ENCODE measurements at regions not wholly inside any gene's neighbourhood (a gene's known extent, or its start where the extent isn't known, plus 50 kb on each side); places are given as distances from the start of the nearest gene placed in this dataset.

GRCh38 chr11:120023120-120023519 lies 114.8 kb downstream of the TRIM29 start (continued):
- TF ChIP-seq GLMP (CRISPR knock-in tag; IDR thresholded peaks at IDR 0.05; ENCODE audit: borderline replicate concordance): no peak
- TF ChIP-seq ZBTB4 (CRISPR knock-in tag; IDR thresholded peaks at IDR 0.05; ENCODE audit: borderline replicate concordance): no peak
- TF ChIP-seq MIXL1 (CRISPR knock-in tag; IDR thresholded peaks at IDR 0.05): no peak
- no peak for TF ChIP-seq ELF3 (CRISPR knock-in tag; IDR thresholded peaks at IDR 0.05)

- WGBS (ENCODE audit: low lambda C conversion rate): 31% methylated on average over 5 of the region's 5 CpGs
- no peak overlapping the region for H3K27ac ChIP-seq (ENCODE audit: extremely low read length, insufficient read depth, low read length)
- no peaks in the 10 kb centered on the region for H4K20me1 ChIP-seq (ENCODE audit: insufficient read depth, low read length)
- BruUV-seq (replicated peaks): no TSS peak
- ChIA-PET CTCF (ENCODE audit: low intra/inter-chr PET ratio, low total read pairs) (no interaction called here), POLR2A (no interaction called here)
- H2AFZ ChIP-seq (ENCODE audit: low read length): no peak overlapping the region
- intact Hi-C loops (cut with micrococcal nuclease; ENCODE audit: unreplicated experiment): no loop called here
- DNase-seq (ENCODE audit: low spot score) (no peak), FAIRE-seq (no peak), ATAC-seq (no peak)
- no peaks in the 10 kb centered on the region for H3K36me3 ChIP-seq (replicated peaks in 1 of 2; ENCODE audit: control insufficient read depth in 1 of 2, insufficient read depth in 2 of 2, low read length in 2 of 2)
- peaks cover 4 to 21% of the 10 kb centered on the region in 2 experiments; a peak in 4 of 5 replicates for H3K27me3 ChIP-seq (ENCODE audit: control insufficient read depth in 1 of 2, insufficient read depth in 2 of 2, low read length in 2 of 2)
- H3K4me3 ChIP-seq (replicated peaks in 1 of 3; ENCODE audit: insufficient read depth in 1 of 3, low read depth in 2 of 3, low read length in 3 of 3): no peak overlapping the region
- no peak overlapping the region for H3K4me2 ChIP-seq (ENCODE audit: low read depth, low read length)
- no peaks in the 10 kb centered on the region for H3K4me1 ChIP-seq (ENCODE audit: insufficient read depth, low read length)
- no peak overlapping the region for H3K9ac ChIP-seq (ENCODE audit: insufficient read depth, low read depth, low read length)
- in situ Hi-C loops (cut with HindIII; ENCODE audit: extremely low pct_ligation_motif_present, low pct_unique_long_range_greater_than_20kb): no loop called here
- no peaks in the 10 kb centered on the region for H3K79me2 ChIP-seq (ENCODE audit: insufficient read depth, low read length)
- H3K9me3 ChIP-seq (ENCODE audit: low read length): no peaks in the 10 kb centered on the region
- TF ChIP-seq POGZ (CRISPR knock-in tag; IDR thresholded peaks at IDR 0.05): no peak
- no peak for TF ChIP-seq SUZ12 (IDR thresholded peaks at IDR 0.05; ENCODE audit: low read depth, low read length)
- no peak for TF ChIP-seq ZNF747 (CRISPR knock-in tag; IDR thresholded peaks at IDR 0.05; ENCODE audit: borderline replicate concordance)
- no peak for TF ChIP-seq ZNF460 (CRISPR knock-in tag; IDR thresholded peaks at IDR 0.05; ENCODE audit: borderline replicate concordance)
- no peak for TF ChIP-seq ZNF563 (CRISPR knock-in tag; IDR thresholded peaks at IDR 0.05)
- TF ChIP-seq FOXK1 (CRISPR knock-in tag; IDR thresholded peaks at IDR 0.05; ENCODE audit: borderline replicate concordance, low read depth): no peak
- no peak for TF ChIP-seq ZSCAN30 (CRISPR knock-in tag; IDR thresholded peaks at IDR 0.05)
- TF ChIP-seq BORCS8-MEF2B (CRISPR knock-in tag; IDR thresholded peaks at IDR 0.05): no peak
- no peak for TF ChIP-seq KLF9 (CRISPR knock-in tag; IDR thresholded peaks at IDR 0.05; ENCODE audit: low read depth)
- no peak for TF ChIP-seq SKIL (CRISPR knock-in tag; IDR thresholded peaks at IDR 0.05; ENCODE audit: borderline replicate concordance)
- no peak for TF ChIP-seq TFE3 (CRISPR knock-in tag; IDR thresholded peaks at IDR 0.05)
- no peak for TF ChIP-seq MZF1 (CRISPR knock-in tag; IDR thresholded peaks at IDR 0.05; ENCODE audit: borderline replicate concordance)
Observed at GRCh38 chr11:120022617-120023016, 115.3 kb downstream of the TRIM29 start.

Data from HepG2 (cell line).